Mesothelial cell of epicardium (in vitro differentiated cells): ENCODE measurements at regions not wholly inside any gene's neighbourhood (a gene's known extent, or its start where the extent isn't known, plus 50 kb on each side); places are given as distances from the start of the nearest gene placed in this dataset.

ENCODE experiments used
- DNase-seq, 2 experiments: peaks; one replicate each; pipeline ENCODE4 v3.0.0; 2021; ENCODE audit warnings: low spot score in 2 of 2; ENCODE audit not compliant: unreplicated experiment in 2 of 2
- H3K27ac Mint-ChIP-seq: 2 replicates; pipeline ENCODE4 v1.8.0; 2021; ENCODE audit warnings: mixed read lengths
- H3K27me3 Mint-ChIP-seq: 2 replicates; pipeline ENCODE4 v1.8.0; 2021; ENCODE audit warnings: low read depth, mixed read lengths
- H3K36me3 Mint-ChIP-seq: 2 replicates; pipeline ENCODE4 v1.8.0; 2021; ENCODE audit warnings: mixed read lengths
- H3K4me1 Mint-ChIP-seq: 2 replicates; pipeline ENCODE4 v1.8.0; 2021; ENCODE audit warnings: mixed read lengths
- H3K4me3 Mint-ChIP-seq: 2 replicates; pipeline ENCODE4 v1.8.0; 2021; ENCODE audit warnings: mild to moderate bottlenecking, moderate library complexity, mixed read lengths
- H3K9me3 Mint-ChIP-seq: 2 replicates; pipeline ENCODE4 v1.8.0; 2021; ENCODE audit warnings: mixed read lengths
- TF ChIP-seq, protein P1 (sequence below): fragments of 200-600 bp; sonication (generic); IDR thresholded peaks from one replicate; pipeline ENCODE4 v1.5.0; 2021; ENCODE audit warnings: antibody characterized with exemption; ENCODE audit not compliant: unreplicated experiment

DNA sequence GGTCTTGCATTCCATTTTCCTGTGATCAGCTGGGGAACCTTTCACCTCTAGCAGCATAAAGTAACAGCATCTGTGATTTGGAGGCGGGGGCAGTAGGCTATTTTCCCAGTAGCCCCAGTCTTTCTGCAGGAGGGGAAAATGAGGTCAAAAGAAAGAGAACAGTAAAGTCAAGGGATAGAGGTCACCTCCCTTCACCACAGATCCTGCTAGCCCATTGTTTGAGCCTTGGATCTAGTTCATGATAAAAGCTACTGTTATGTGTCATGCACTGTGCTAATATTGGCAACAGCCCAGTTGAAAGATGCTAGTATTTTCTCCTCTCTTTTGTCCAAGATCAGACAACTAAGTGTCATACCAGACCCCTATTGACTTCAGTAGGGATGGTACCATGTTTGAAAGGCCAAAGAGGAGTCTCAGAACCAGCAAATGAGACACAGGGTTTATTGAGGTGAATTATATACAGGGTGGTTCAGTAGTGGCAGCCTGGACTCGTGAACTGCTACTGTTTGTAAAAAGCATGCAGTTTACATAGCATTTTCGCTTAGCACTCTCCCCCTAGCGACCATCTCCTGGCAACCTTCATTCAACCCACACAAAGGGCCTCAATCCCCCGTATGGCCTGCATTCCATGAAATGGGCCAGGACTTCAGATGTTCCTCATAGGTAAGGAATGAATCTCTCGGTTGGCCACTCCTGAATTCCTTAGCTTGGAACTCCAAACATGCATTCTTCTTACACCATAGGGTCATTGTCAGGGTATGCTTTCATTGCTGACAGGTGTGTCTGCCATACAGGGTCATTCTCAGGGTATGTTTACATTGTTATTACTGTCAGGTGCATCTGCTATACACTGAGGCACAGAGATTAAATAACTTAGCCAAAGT is 170.0 kb upstream of the FRMPD4 start:
- Mint-ChIP-seq H3K36me3 (no peaks in the 10 kb centered on the region), H3K27me3 (no peaks in the 10 kb centered on the region), H3K9me3 (peaks cover 29% of the 10 kb centered on the region), H3K4me3 (no peak overlapping the region), H3K4me1 (peaks cover 6% of the 10 kb centered on the region), H3K27ac (no peak overlapping the region)
- no peak for DNase-seq
- TF ChIP-seq, protein P1, sequence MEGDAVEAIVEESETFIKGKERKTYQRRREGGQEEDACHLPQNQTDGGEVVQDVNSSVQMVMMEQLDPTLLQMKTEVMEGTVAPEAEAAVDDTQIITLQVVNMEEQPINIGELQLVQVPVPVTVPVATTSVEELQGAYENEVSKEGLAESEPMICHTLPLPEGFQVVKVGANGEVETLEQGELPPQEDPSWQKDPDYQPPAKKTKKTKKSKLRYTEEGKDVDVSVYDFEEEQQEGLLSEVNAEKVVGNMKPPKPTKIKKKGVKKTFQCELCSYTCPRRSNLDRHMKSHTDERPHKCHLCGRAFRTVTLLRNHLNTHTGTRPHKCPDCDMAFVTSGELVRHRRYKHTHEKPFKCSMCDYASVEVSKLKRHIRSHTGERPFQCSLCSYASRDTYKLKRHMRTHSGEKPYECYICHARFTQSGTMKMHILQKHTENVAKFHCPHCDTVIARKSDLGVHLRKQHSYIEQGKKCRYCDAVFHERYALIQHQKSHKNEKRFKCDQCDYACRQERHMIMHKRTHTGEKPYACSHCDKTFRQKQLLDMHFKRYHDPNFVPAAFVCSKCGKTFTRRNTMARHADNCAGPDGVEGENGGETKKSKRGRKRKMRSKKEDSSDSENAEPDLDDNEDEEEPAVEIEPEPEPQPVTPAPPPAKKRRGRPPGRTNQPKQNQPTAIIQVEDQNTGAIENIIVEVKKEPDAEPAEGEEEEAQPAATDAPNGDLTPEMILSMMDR, result no peak

DNA sequence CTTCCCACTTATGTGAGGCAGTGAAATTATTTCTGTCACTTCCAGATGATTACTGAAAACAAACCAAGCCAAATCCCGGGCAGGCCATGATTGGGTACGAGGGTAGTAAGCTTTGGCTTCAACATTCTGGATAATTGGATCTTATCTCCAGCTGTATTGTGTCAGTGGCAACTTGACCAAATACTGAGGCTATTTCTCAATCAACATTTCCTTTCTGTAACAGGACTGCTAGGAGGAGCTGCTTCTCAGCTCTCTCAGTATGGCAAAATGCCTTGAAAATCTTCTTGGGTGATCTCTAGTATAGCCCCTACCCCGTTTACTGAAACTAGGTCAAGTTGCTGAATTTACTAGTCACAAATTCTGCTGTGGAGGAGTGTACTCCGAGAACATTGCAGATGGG is 169.3 kb upstream of the FRMPD4 start:
- Mint-ChIP-seq H3K9me3 (peaks cover 33% of the 10 kb centered on the region), H3K27ac (no peak overlapping the region), H3K27me3 (no peaks in the 10 kb centered on the region), H3K4me3 (no peak overlapping the region), H3K4me1 (peaks cover 6% of the 10 kb centered on the region), H3K36me3 (no peaks in the 10 kb centered on the region)
- DNase-seq, result no peak
- TF ChIP-seq, protein P1, result no peak

DNA sequence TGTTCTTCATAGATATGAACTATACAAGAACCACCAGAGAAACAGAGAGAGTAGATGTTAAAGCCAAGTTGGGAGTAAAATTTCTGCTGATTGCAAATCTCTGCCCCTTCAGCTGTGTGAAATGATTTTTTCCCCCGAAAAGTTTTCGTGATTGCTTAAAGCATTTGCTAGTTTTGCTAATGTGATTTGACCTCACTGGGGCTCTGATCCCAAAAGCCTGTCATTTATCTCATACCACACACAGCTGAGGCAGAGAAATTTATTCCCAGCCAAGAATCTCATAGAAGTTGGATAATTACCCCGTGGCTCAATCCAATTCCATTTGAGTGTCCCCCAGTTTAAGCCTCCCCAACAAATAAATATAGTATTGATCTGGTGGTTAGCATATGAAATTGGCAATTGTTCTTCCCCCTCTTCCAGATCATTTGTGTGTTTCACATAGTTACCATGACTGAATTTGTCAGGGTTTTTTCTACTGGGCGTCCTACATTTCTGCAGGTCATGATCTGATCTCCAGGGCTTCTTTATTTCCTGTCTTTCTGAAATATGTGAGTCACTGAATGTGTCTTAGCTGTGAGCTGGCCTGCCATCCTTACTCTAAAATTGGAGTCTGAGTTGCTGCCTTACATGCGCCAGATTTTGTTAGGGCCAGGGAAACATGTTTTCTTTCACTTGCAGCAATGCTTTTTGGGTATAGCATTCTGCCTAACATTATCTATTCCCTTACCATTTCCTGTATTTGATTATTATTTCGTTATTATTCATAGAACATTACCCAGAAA is 167.5 kb upstream of the FRMPD4 start:
- Mint-ChIP-seq H3K27me3 (no peaks in the 10 kb centered on the region), H3K4me3 (no peak overlapping the region), H3K36me3 (no peaks in the 10 kb centered on the region), H3K4me1 (peaks cover 6% of the 10 kb centered on the region), H3K9me3 (peaks cover 38% of the 10 kb centered on the region), H3K27ac (no peak overlapping the region)
- TF ChIP-seq, protein P1, result no peak
- DNase-seq, result no peak

DNA sequence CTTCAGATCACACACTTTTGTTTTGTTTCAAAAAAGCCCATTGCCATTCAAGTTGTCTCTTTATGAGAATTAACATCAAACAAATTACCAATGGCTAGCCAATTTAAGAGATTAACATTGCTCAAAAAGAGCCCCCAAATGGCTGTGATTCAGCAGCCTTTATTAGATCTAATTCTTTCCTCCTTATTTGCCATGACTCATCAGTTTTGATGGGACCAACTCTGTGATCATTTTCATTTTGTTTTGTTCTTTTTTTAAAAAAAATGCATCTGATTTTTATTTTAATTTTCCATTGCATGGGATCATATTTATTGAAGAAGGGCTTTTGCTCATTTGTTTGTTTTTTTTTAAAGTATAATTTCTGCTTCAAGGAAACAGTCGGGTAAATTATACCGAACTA is 161.6 kb upstream of the FRMPD4 start:
- H3K27me3 Mint-ChIP-seq, result no peaks in the 10 kb centered on the region
- peaks cover 26% of the 10 kb centered on the region for H3K9me3 Mint-ChIP-seq
- H3K4me1 Mint-ChIP-seq, result no peaks in the 10 kb centered on the region
- TF ChIP-seq, protein P1, result no peak
- no peak overlapping the region for H3K4me3 Mint-ChIP-seq
- no peak for DNase-seq
- no peaks in the 10 kb centered on the region for H3K36me3 Mint-ChIP-seq
- H3K27ac Mint-ChIP-seq, result no peak overlapping the region

DNA sequence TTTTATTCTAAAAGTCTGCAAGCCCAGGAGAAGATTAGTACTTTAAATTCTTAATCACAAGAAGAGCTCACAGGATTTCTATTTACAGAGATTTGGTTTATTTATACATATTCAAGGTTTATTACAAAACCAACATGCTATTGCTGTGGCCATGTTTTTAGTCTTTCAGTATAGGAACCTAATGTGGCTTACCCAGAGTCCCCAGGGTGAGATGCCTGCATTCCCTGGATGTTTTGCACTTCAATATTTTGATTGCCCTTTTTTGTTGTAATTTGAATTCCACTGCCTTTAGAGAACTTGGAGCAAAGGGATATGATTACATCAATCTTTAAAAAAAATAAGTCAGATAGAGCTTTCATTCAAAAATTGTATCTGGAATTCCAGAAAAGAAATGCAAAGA is 146.0 kb upstream of the FRMPD4 start:
- TF ChIP-seq, protein P1, result no peak
- Mint-ChIP-seq H3K9me3 (peaks cover 37% of the 10 kb centered on the region), H3K4me3 (no peak overlapping the region)

More for the DNA sequence above, 146.0 kb upstream of the FRMPD4 start:
- Mint-ChIP-seq H3K27me3 (no peaks in the 10 kb centered on the region), H3K27ac (no peak overlapping the region), H3K4me1 (no peaks in the 10 kb centered on the region), H3K36me3 (no peaks in the 10 kb centered on the region)
- DNase-seq, result no peak
